ENCODE measurements at regions not wholly inside any gene's neighbourhood (a gene's known extent, or its start where the extent isn't known, plus 50 kb on each side); places are given as distances from the start of the nearest gene placed in this dataset.
"Not testable (repeated sequence)": the region's sequence is repeated elsewhere in the genome, so short reads cannot be mapped to it uniquely, and the experiment has no call there.

GRCh38 chr4:81617545-81617944, 145.8 kb upstream of the RASGEF1B start:
- DNase-seq: no peak

- DNase-seq: no peak
Measured at GRCh38 chr4:81611221-81611620, 139.5 kb upstream of the RASGEF1B start.

- no peak for DNase-seq
Measured at GRCh38 chr4:81609844-81610243, 138.1 kb upstream of the RASGEF1B start.

GRCh38 chr4:81607950-81608349, 136.2 kb upstream of the RASGEF1B start:
- DNase-seq: no peak

GRCh38 chr4:81606801-81607501, 135.2 kb upstream of the RASGEF1B start:
- DNase-seq: no peak

GRCh38 chr4:81606166-81606565, 134.5 kb upstream of the RASGEF1B start:
- DNase-seq: peak in 1 of 2 experiments; percentile 3

GRCh38 chr4:81605271-81605670, 133.6 kb upstream of the RASGEF1B start:
- DNase-seq: peak in 1 of 2 experiments; percentile 6

GRCh38 chr4:81604683-81605218, 133.0 kb upstream of the RASGEF1B start:
- no peak for DNase-seq

GRCh38 chr4:81602854-81603253, 131.1 kb upstream of the RASGEF1B start:
- no peak for DNase-seq

GRCh38 chr4:81601358-81601694, 129.6 kb upstream of the RASGEF1B start:
- DNase-seq: no peak

GRCh38 chr4:81600520-81601357, 129.0 kb upstream of the RASGEF1B start:
- DNase-seq: no peak

GRCh38 chr4:81599742-81600380, 128.2 kb upstream of the RASGEF1B start:
- no peak for DNase-seq

GRCh38 chr4:81595798-81596610, 124.3 kb upstream of the RASGEF1B start:
- DNase-seq: no peak

GRCh38 chr4:81595287-81595686, 123.6 kb upstream of the RASGEF1B start:
- DNase-seq: no peak

GRCh38 chr4:81594490-81595159, 122.9 kb upstream of the RASGEF1B start:
- DNase-seq: no peak

- DNase-seq: no peak
Measured at GRCh38 chr4:81592701-81593100, 121.0 kb upstream of the RASGEF1B start.

- DNase-seq: no peak
Measured at GRCh38 chr4:81590596-81590995, 118.9 kb upstream of the RASGEF1B start.

GRCh38 chr4:81589262-81589661, 117.6 kb upstream of the RASGEF1B start:
- DNase-seq: no peak

GRCh38 chr4:81586706-81587105, 115.0 kb upstream of the RASGEF1B start:
- DNase-seq: no peak

- DNase-seq: not testable (repeated sequence)
Measured at GRCh38 chr4:81580994-81581374, 109.3 kb upstream of the RASGEF1B start.

- DNase-seq: no peak
Measured at GRCh38 chr4:81580346-81580993, 108.8 kb upstream of the RASGEF1B start.

- no peak for DNase-seq
Measured at GRCh38 chr4:81577392-81577791, 105.7 kb upstream of the RASGEF1B start.

All from NCI-H446 (cell line).